ENCODE measurements at regions not wholly inside any gene's neighbourhood (a gene's known extent, or its start where the extent isn't known, plus 50 kb on each side); places are given as distances from the start of the nearest gene placed in this dataset.

GRCh38 chr3:16103472-16103871 is 71.0 kb upstream of the GALNT15 start:
- H3F3A ChIP-seq (ENCODE audit: insufficient read depth, low read length, poor library complexity, severe bottlenecking), result no peaks in the 10 kb centered on the region
- H3K9ac ChIP-seq (ENCODE audit: low read length), result no peak overlapping the region
- no peak for TF ChIP-seq EP300 (conservative IDR thresholded peaks at IDR 0.05; ENCODE audit: poor library complexity, severe bottlenecking)
- no peak for TF ChIP-seq EZH2 (IDR thresholded peaks at IDR 0.05; ENCODE audit: borderline replicate concordance, insufficient read depth, low read length, poor library complexity, severe bottlenecking)
- TF ChIP-seq REST (IDR thresholded peaks at IDR 0.05; ENCODE audit: borderline replicate concordance), result no peak
- no peak for TF ChIP-seq MXI1 (conservative IDR thresholded peaks at IDR 0.05; ENCODE audit: poor library complexity, severe bottlenecking)
- no peak for TF ChIP-seq SMC3 (conservative IDR thresholded peaks at IDR 0.05; ENCODE audit: poor library complexity)
- no peak for TF ChIP-seq TAF1 (IDR thresholded peaks at IDR 0.05; ENCODE audit: low read depth)
- no peak for TF ChIP-seq POLR2AphosphoS5 (IDR thresholded peaks at IDR 0.05)
- TF ChIP-seq CTCF (IDR thresholded peaks at IDR 0.05; ENCODE audit: poor library complexity, severe bottlenecking), result no peak
- no peak for TF ChIP-seq RAD21 (conservative IDR thresholded peaks at IDR 0.05)
- no peaks in the 10 kb centered on the region for H3K9me2 ChIP-seq (ENCODE audit: insufficient read depth, low read length)
- H3K79me2 ChIP-seq (replicated peaks; ENCODE audit: insufficient read depth, low read length), result no peaks in the 10 kb centered on the region
- H2AFZ ChIP-seq (ENCODE audit: low read depth, low read length), result no peak overlapping the region
- H4K20me1 ChIP-seq (ENCODE audit: insufficient read depth), result no peaks in the 10 kb centered on the region
- no peak overlapping the region for H3K4me2 ChIP-seq (ENCODE audit: low read length)
- H3K36me3 ChIP-seq (ENCODE audit: insufficient read depth, low read length), result no peaks in the 10 kb centered on the region
- no peaks in the 10 kb centered on the region for H3K9me3 ChIP-seq (ENCODE audit: low read length)
- no peaks in the 10 kb centered on the region for H3K27me3 ChIP-seq (ENCODE audit: insufficient read depth, low read depth, low read length)
- H3K4me3 ChIP-seq (ENCODE audit: low read length), result no peak overlapping the region
- H3K27ac ChIP-seq (ENCODE audit: low read length), result no peak overlapping the region

GRCh38 chr3:16104156-16104555 is 70.3 kb upstream of the GALNT15 start:
- TF ChIP-seq CTCF (IDR thresholded peaks at IDR 0.05; ENCODE audit: poor library complexity, severe bottlenecking) (no peak), MXI1 (conservative IDR thresholded peaks at IDR 0.05; ENCODE audit: poor library complexity, severe bottlenecking) (no peak), REST (IDR thresholded peaks at IDR 0.05; ENCODE audit: borderline replicate concordance) (no peak), TAF1 (IDR thresholded peaks at IDR 0.05; ENCODE audit: low read depth) (no peak), EZH2 (IDR thresholded peaks at IDR 0.05; ENCODE audit: borderline replicate concordance, insufficient read depth, low read length, poor library complexity, severe bottlenecking) (no peak), SMC3 (conservative IDR thresholded peaks at IDR 0.05; ENCODE audit: poor library complexity) (no peak), RAD21 (conservative IDR thresholded peaks at IDR 0.05) (no peak), POLR2AphosphoS5 (IDR thresholded peaks at IDR 0.05) (no peak), EP300 (conservative IDR thresholded peaks at IDR 0.05; ENCODE audit: poor library complexity, severe bottlenecking) (no peak)
- H3K27me3 ChIP-seq (ENCODE audit: insufficient read depth, low read depth, low read length), result no peaks in the 10 kb centered on the region
- no peaks in the 10 kb centered on the region for H3K9me3 ChIP-seq (ENCODE audit: low read length)
- no peak overlapping the region for H3K4me3 ChIP-seq (ENCODE audit: low read length)
- no peaks in the 10 kb centered on the region for H3K9me2 ChIP-seq (ENCODE audit: insufficient read depth, low read length)
- H3K9ac ChIP-seq (ENCODE audit: low read length), result no peak overlapping the region
- no peak overlapping the region for H2AFZ ChIP-seq (ENCODE audit: low read depth, low read length)
- H3K4me2 ChIP-seq (ENCODE audit: low read length), result no peak overlapping the region
- no peaks in the 10 kb centered on the region for H3F3A ChIP-seq (ENCODE audit: insufficient read depth, low read length, poor library complexity, severe bottlenecking)
- H3K79me2 ChIP-seq (replicated peaks; ENCODE audit: insufficient read depth, low read length), result no peaks in the 10 kb centered on the region
- H3K27ac ChIP-seq (ENCODE audit: low read length), result no peak overlapping the region
- H3K36me3 ChIP-seq (ENCODE audit: insufficient read depth, low read length), result no peaks in the 10 kb centered on the region
- H4K20me1 ChIP-seq (ENCODE audit: insufficient read depth), result no peaks in the 10 kb centered on the region
